ENCODE measurements at regions not wholly inside any gene's neighbourhood (a gene's known extent, or its start where the extent isn't known, plus 50 kb on each side); places are given as distances from the start of the nearest gene placed in this dataset.

- peak; percentile 79 to 93 (median 91) for TF ChIP-seq CTCF (optimal IDR thresholded peaks at IDR 0.05 in 1 of 3, IDR thresholded peaks at IDR 0.05 in 1 of 3, conservative IDR thresholded peaks at IDR 0.05 in 1 of 3; ENCODE audit: extremely low read depth in 1 of 3, insufficient read depth in 2 of 3, low read length in 3 of 3)
- peak; percentile 25 for TF ChIP-seq EZH2 (IDR thresholded peaks at IDR 0.05; ENCODE audit: low read length)
These were observed 120.8 kb upstream of the ZNF507 start for GRCh38 chr19:32224371-32225244.

Data from keratinocyte (primary cell).